ENCODE measurements at regions not wholly inside any gene's neighbourhood (a gene's known extent, or its start where the extent isn't known, plus 50 kb on each side); places are given as distances from the start of the nearest gene placed in this dataset.

GRCh38 chr11:121767433-121767832, 314.7 kb upstream of the SORL1-AS1 start:
- TF ChIP-seq, protein P1, sequence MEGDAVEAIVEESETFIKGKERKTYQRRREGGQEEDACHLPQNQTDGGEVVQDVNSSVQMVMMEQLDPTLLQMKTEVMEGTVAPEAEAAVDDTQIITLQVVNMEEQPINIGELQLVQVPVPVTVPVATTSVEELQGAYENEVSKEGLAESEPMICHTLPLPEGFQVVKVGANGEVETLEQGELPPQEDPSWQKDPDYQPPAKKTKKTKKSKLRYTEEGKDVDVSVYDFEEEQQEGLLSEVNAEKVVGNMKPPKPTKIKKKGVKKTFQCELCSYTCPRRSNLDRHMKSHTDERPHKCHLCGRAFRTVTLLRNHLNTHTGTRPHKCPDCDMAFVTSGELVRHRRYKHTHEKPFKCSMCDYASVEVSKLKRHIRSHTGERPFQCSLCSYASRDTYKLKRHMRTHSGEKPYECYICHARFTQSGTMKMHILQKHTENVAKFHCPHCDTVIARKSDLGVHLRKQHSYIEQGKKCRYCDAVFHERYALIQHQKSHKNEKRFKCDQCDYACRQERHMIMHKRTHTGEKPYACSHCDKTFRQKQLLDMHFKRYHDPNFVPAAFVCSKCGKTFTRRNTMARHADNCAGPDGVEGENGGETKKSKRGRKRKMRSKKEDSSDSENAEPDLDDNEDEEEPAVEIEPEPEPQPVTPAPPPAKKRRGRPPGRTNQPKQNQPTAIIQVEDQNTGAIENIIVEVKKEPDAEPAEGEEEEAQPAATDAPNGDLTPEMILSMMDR (IDR thresholded peaks at IDR 0.05): no peak
- TF ChIP-seq POLR2A (IDR thresholded peaks at IDR 0.05): no peak
